ENCODE measurements at regions not wholly inside any gene's neighbourhood (a gene's known extent, or its start where the extent isn't known, plus 50 kb on each side); places are given as distances from the start of the nearest gene placed in this dataset.
"Not testable (repeated sequence)": the region's sequence is repeated elsewhere in the genome, so short reads cannot be mapped to it uniquely, and the experiment has no call there.

DNA sequence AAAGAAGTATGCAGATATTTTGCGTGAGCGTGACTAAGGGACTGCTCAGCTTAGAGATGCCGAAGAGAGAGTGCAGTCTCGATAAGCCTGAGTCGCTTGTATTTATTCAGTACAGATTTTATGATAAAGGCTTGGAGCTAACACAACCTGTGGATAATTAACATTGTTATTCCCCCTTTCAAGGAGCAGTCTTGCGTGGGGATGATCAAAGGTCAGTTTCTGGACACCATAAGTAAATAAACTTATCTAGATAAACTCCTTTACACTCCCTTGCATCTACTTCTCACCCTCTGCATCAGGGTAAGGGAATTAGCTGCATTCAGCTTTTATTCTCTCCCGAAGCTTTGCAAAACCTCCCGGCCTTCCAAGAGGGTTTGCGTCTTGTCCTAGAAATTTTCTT is 357.8 kb upstream of the ST8SIA4 start:
- TF ChIP-seq, protein P1, sequence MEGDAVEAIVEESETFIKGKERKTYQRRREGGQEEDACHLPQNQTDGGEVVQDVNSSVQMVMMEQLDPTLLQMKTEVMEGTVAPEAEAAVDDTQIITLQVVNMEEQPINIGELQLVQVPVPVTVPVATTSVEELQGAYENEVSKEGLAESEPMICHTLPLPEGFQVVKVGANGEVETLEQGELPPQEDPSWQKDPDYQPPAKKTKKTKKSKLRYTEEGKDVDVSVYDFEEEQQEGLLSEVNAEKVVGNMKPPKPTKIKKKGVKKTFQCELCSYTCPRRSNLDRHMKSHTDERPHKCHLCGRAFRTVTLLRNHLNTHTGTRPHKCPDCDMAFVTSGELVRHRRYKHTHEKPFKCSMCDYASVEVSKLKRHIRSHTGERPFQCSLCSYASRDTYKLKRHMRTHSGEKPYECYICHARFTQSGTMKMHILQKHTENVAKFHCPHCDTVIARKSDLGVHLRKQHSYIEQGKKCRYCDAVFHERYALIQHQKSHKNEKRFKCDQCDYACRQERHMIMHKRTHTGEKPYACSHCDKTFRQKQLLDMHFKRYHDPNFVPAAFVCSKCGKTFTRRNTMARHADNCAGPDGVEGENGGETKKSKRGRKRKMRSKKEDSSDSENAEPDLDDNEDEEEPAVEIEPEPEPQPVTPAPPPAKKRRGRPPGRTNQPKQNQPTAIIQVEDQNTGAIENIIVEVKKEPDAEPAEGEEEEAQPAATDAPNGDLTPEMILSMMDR (conservative IDR thresholded peaks at IDR 0.05; ENCODE audit: low read depth, low read length) = no peak
- DNase-seq (ENCODE audit: low read depth) = no peak
- no peak overlapping the region for H3K4me3 ChIP-seq (ENCODE audit: low read depth, low read length)

DNA sequence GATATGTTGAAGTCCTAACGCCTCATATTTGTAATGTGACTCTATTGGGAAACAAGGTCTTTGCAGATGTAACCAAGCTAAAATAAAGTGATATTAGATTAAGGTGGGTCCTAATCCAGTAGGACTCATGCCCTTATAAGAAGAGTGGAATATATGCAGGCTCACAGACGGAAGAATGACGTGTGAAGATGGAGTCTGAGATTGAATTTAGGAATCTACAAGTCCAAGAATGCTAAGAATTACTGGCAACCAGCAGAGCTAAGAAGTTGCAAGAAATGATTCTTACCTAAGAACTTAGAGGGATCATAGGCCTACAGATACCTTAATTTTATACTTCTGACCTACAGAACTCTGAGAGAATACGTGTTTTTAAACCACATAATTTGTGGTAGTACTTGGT is 350.0 kb upstream of the ST8SIA4 start:
- no peak for DNase-seq (ENCODE audit: low read depth)
- no peak overlapping the region for H3K4me3 ChIP-seq (ENCODE audit: low read depth, low read length)
- TF ChIP-seq, protein P1 (conservative IDR thresholded peaks at IDR 0.05; ENCODE audit: low read depth, low read length) = no peak

DNA sequence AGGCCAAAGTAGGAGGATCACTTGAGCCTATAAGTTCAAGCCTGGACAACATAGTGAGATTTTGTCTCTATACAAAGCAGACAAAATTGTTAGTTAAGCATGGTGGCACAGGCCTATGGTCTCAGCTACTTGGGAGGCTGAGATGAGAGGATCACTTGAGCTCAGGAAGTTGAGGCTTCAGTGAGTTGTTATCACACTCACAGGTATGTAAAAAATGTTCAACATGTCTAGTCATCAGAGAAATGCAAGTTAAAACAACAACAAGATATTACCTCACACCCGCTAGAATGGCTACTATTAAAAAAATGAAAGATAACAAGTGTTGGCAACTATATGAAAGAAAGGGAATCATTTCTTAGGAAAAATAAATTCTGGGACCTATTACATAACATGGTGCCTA is 341.5 kb upstream of the ST8SIA4 start:
- TF ChIP-seq, protein P1 (conservative IDR thresholded peaks at IDR 0.05; ENCODE audit: low read depth, low read length) = no peak

DNA sequence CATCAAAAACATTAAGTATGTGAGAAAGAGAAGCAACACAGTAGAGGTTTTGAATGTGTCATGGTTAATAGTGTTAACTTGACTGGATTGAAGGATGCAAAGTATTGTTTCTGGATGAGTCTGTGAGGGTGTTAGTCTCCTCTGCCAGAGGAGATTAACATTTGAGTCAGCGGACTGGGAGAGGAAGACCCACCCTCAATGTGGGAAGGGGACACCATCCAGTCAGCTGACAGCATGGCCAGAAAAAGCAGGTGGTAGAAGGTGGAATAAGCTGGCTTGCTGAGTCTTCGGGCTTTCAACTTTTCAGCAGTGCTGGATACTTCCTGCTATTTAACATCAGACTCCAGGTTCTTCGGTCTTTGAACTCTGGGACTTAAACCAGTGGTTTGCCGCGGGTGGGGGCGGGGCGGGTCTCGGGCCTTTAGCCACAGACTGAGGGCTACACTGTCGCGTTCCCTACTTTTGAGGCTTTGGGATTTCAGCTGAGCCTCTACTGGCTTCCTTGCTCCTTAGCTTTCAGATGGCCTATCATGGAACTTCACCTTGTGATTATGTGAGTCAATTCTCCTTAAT is 309.9 kb upstream of the ST8SIA4 start:
- no peak overlapping the region for H3K4me3 ChIP-seq (ENCODE audit: low read depth, low read length)
- DNase-seq (ENCODE audit: low read depth) = no peak
- TF ChIP-seq, protein P1 (conservative IDR thresholded peaks at IDR 0.05; ENCODE audit: low read depth, low read length) = no peak

More for the DNA sequence above, 341.5 kb upstream of the ST8SIA4 start:
- DNase-seq (ENCODE audit: low read depth) = no peak
- H3K4me3 ChIP-seq (ENCODE audit: low read depth, low read length) = no peak overlapping the region

DNA sequence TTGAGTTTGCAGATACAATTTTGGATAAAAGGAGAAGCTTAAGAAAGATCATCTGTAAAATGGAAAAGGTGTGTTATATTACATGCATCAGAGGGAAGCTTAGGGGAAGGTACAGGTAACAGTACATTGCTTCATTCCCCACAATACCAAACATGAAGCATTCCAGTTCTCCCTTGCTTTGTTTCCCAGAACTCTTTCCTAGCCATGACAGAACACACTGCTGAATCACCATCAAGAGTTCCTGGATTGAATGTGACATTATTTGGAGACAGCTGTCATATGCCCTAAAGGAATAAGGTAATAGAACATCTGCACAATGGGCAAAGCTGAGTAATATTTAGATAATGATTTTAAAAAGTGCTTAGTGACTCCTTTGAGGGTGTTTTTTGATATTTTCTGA is 303.5 kb upstream of the ST8SIA4 start:
- no peak overlapping the region for H3K4me3 ChIP-seq (ENCODE audit: low read depth, low read length)
- TF ChIP-seq, protein P1 (conservative IDR thresholded peaks at IDR 0.05; ENCODE audit: low read depth, low read length) = no peak
- DNase-seq (ENCODE audit: low read depth) = no peak

DNA sequence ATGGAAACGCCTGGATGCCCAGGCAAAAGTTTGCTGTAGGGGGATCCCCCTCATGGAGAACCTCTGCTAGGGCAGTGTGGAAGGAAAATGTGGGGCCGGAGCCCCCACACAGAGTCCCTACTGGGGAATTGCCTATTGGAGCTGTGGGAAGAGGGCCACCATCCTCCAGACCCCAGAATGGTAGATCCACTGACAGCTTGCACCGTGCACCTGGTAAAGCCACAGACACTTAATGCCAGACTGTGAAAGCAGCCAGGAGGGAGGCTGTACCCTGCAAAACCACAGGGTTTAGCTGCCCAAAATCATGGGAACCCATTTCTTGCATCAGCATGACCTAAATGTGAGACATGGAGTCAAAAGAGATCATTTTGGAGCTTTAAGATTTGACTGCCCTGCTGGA is 302.0 kb upstream of the ST8SIA4 start:
- not testable (repeated sequence) for DNase-seq (ENCODE audit: low read depth); H3K4me3 ChIP-seq (ENCODE audit: low read depth, low read length)

DNA sequence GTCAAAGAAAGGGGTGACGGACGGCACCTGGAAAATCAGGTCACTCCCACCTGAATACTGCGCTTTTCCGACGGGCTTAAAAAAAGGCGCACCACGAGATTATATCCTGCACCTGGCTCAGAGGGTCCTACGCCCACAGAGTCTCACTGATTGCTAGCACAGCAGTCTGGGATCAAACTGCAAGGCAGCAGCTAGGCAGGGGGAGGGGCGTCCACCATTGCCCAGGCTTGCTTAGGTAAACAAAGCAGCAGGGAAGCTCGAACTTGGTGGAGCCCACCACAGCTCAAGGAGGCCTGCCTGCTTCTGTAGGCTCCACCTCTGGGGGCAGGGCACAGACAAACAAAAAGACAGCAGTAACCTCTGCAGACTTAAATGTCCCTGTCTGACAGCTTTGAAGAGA is 277.3 kb upstream of the ST8SIA4 start:
- H3K4me3 ChIP-seq (ENCODE audit: low read depth, low read length) = not testable (repeated sequence)

DNA sequence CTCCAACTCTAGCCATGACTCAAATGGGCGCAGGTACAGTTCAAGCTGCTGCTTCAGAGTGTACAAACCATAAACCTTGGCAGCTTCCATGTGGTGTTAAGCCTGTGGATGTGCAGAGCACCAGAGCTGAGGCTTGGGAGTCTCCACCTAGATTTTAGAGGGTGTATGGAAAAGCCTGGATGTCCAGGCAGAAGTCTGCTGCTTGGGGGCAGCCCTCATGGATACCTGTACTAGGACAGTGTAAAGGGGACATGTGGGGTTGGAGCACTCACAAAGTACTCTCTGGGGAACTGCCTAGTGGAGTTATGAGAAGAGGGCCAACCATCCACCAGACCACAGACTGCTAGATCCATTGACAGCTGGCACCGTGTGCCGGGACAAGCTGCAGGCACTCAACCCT is 273.5 kb upstream of the ST8SIA4 start:
- DNase-seq (ENCODE audit: low read depth) = no peak
- TF ChIP-seq, protein P1 (conservative IDR thresholded peaks at IDR 0.05; ENCODE audit: low read depth, low read length) = no peak
- no peak overlapping the region for H3K4me3 ChIP-seq (ENCODE audit: low read depth, low read length)

More for the DNA sequence above, 277.3 kb upstream of the ST8SIA4 start:
- DNase-seq (ENCODE audit: low read depth) = not testable (repeated sequence)
